COLO668 (cell line): ENCODE measurements at regions not wholly inside any gene's neighbourhood (a gene's known extent, or its start where the extent isn't known, plus 50 kb on each side); places are given as distances from the start of the nearest gene placed in this dataset.
"Not testable (repeated sequence)": the region's sequence is repeated elsewhere in the genome, so short reads cannot be mapped to it uniquely, and the experiment has no call there.

ENCODE experiments used
- DNase-seq: peaks from one replicate; lab custom pipeline; 2025; ENCODE audit not compliant: unreplicated experiment; lab: John Stamatoyannopoulos, UW

- no peak for DNase-seq
These were observed 213.5 kb upstream of the PRICKLE2 start for GRCh38 chr3:64438812-64439211.

GRCh38 chr3:64438066-64438465 is 212.8 kb upstream of the PRICKLE2 start:
- no peak for DNase-seq

DNA sequence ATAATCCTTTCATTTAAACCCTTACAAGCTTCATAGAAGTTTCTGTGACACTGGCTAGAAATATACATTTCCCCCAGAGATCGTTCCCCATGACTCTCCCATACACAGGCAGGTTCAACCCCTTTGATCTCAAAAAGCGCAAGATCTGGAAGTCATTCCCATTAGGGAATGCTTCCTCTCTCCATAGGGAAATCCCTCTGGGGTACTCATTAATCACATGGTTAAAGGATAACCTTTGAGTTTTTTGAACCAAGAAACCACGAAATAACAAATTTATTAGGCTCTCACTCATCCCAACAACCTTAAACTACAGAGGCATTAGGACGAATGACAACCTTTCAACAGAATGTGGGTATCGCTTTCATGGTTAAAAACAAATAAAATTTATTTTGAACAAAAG is 211.9 kb upstream of the PRICKLE2 start:
- DNase-seq = no peak

DNA sequence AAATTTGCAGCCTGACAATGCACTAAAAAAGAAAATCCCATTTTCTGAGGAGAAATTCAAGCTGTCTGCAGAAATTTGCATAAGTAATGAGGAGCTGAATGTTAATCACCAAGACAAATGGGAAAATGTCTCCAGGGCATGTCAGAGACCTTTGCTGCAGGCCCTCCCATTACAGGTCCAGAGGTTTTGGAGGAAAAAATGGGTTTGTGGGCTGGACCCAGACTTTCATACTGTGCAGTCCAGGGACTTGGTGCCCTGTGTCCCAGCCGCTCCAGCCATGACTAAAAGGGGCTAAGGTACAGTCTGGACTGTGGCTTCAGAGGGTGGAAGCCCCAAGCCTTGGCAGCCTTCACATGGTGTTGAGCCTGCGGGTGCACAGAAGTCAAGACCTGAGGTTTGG is 209.8 kb upstream of the PRICKLE2 start:
- not testable (repeated sequence) for DNase-seq

GRCh38 chr3:64432870-64433269 is 207.6 kb upstream of the PRICKLE2 start:
- DNase-seq = no peak

GRCh38 chr3:64431526-64432091 is 206.3 kb upstream of the PRICKLE2 start:
- no peak for DNase-seq

GRCh38 chr3:64427671-64428070 is 202.4 kb upstream of the PRICKLE2 start:
- DNase-seq = no peak

- no peak for DNase-seq
These were observed 201.3 kb upstream of the PRICKLE2 start for GRCh38 chr3:64426551-64426950.

- DNase-seq = no peak
These were observed 197.7 kb upstream of the PRICKLE2 start for GRCh38 chr3:64422932-64423331.

GRCh38 chr3:64422192-64422591 is 196.9 kb upstream of the PRICKLE2 start:
- DNase-seq = peak; percentile 7

GRCh38 chr3:64417816-64418215 is 192.6 kb upstream of the PRICKLE2 start:
- DNase-seq = no peak

DNA sequence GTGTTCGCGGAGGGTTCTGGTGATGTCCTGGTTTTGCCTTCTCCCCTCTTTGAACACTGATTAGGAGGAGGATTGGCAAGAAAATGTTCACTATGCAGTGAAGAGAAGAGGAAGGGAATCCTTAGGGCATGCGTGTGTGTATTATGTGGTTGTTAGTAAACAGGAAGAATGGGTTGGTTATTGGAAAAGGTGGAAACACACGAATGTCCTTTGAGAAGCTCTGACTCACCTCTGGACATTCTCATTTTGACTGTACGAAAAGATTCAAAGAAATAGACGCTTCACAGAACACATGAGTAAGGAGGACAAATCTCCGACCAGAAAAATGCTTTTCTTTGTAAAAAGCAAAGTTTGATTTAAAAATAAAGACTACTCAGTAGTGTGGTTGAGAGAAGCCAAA is 188.8 kb upstream of the PRICKLE2 start:
- DNase-seq = no peak

DNA sequence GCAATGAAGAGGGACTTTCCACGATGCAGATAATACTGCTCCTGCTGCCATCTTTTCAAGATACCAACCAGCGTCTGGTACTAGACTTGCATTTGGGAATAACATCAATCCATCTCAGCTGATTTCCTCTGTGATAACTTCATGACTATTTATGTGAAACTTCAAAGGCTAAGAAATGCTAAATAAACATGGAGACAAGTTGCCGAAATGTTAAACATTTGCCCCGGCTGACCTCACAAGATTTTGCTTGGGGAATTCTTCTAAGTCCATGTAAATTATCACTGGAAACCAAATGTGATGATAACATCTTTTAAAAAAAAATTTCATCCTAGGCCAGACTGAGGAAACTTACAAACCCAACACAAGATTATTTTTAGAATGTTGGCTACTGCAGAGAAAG is 185.8 kb upstream of the PRICKLE2 start:
- no peak for DNase-seq

- no peak for DNase-seq
These were observed 185.0 kb upstream of the PRICKLE2 start for GRCh38 chr3:64410226-64410625.

GRCh38 chr3:64408770-64409169 is 183.5 kb upstream of the PRICKLE2 start:
- no peak for DNase-seq

GRCh38 chr3:64406271-64406670 is 181.0 kb upstream of the PRICKLE2 start:
- no peak for DNase-seq

GRCh38 chr3:64405211-64405835 is 180.1 kb upstream of the PRICKLE2 start:
- DNase-seq = no peak

- no peak for DNase-seq
These were observed 175.4 kb upstream of the PRICKLE2 start for GRCh38 chr3:64400706-64401105.

GRCh38 chr3:64399205-64399800 is 174.0 kb upstream of the PRICKLE2 start:
- peak; percentile 2 for DNase-seq

DNA sequence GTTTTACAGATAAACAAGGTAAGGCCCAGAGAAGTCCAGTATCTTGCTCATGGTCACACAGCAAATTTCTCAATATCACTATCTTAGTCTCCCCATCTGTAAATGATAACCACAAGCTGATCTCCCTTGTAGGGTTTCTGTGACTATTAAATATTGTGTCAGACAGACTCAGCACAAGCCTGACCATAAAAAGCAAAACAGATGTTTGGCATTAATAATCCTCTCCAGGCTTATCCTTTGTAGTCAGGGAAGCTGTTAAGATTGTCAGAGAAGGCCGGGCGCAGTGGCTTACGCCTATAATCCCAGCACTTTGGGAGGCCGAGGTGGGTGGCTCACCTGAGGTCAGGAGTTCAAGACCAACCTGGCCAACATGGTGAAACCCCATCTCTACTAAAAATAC is 173.2 kb upstream of the PRICKLE2 start:
- DNase-seq = no peak

DNA sequence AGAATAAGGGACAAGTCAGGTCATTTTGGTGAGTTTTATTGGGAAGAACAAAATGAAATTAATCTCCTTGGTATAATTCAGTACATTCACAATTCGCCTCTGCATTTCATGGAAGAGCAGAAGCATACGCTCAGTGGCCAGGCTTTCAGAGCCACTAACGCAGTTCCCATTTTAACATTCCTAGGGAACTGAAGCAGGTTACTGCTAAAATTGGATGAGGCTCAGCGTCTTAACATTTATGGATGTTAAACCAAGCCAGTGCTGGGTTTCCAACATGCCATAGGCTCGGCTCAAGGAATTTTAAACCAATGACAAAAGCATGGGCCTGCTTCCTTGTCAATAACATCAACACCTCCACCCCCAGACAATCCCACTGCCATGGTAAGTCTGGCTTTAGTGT is 172.7 kb upstream of the PRICKLE2 start:
- no peak for DNase-seq

GRCh38 chr3:64397573-64397972 is 172.3 kb upstream of the PRICKLE2 start:
- DNase-seq = no peak

DNA sequence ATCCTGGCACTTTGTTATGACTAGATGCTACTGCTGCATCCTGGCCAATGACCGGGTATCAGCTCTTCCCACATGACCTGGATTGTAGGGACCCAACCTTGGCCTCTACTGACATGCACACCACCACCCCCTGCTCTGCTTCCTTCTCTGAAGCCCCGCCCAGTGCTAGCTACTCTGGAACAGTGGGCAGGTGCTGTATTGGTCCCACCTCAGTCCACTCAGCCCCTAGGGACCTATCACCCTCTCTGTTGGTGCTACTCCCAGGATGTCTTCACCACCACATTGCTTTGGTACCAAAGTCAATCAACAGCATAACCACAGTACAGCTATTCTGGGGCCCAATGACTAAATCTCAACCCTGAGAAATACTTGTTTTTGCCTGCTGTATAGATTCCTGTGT is 170.2 kb upstream of the PRICKLE2 start:
- DNase-seq = no peak
